ENCODE measurements at regions not wholly inside any gene's neighbourhood (a gene's known extent, or its start where the extent isn't known, plus 50 kb on each side); places are given as distances from the start of the nearest gene placed in this dataset.

- Histone ChIP-seq H2BK120ac (replicated peaks; ENCODE audit: low read depth, low read length) (no peak overlapping the region), H3K36me3 (ENCODE audit: control insufficient read depth in 2 of 4, insufficient read depth in 4 of 4, low read length in 3 of 4) (no peaks in the 10 kb centered on the region), H4K8ac (ENCODE audit: extremely low read depth, insufficient read depth, low read length) (no peak overlapping the region), H4K20me1 (replicated peaks in 1 of 2; ENCODE audit: control insufficient read depth in 1 of 2, insufficient read depth in 2 of 2, low read length in 2 of 2) (no peaks in the 10 kb centered on the region), H2AFZ (ENCODE audit: low read length) (no peak overlapping the region), H3K9ac (replicated peaks in 1 of 4; ENCODE audit: extremely low read depth in 1 of 4, low read depth in 3 of 4, low read length in 3 of 4) (no peak overlapping the region), H2BK12ac (ENCODE audit: low read depth, low read length) (no peak overlapping the region), H3K4me2 (ENCODE audit: insufficient read depth in 1 of 2, low read depth in 2 of 2, low read length in 2 of 2) (no peak overlapping the region), H3K18ac (ENCODE audit: extremely low read depth, low read length) (no peak overlapping the region), H3K4ac (replicated peaks; ENCODE audit: insufficient read length, low read depth, low read length) (no peak overlapping the region), H3K4me1 (replicated peaks in 1 of 4; ENCODE audit: control insufficient read depth in 3 of 4, insufficient read depth in 4 of 4, low read length in 3 of 4) (peaks cover 0 to 4% (median 0%) of the 10 kb centered on the region in 4 experiments; a peak in 1 of 7 replicates), H3K27me3 (replicated peaks in 1 of 4; ENCODE audit: control insufficient read depth in 3 of 4, extremely low read depth in 1 of 4, insufficient read depth in 3 of 4, low read length in 3 of 4) (no peaks in the 10 kb centered on the region), H3K56ac (replicated peaks; ENCODE audit: insufficient read length, low read depth, low read length) (no peak overlapping the region), H2BK20ac (ENCODE audit: low read length) (no peak overlapping the region), H3K79me2 (ENCODE audit: control insufficient read depth in 1 of 2, insufficient read depth in 2 of 2, low read length in 2 of 2) (no peaks in the 10 kb centered on the region), H3K79me1 (ENCODE audit: low read depth, low read length) (no peaks in the 10 kb centered on the region), H2BK15ac (ENCODE audit: low read length) (no peak overlapping the region), H3K14ac (ENCODE audit: insufficient read length) (no peak overlapping the region), H4K91ac (replicated peaks; ENCODE audit: insufficient read length, low read length) (no peak overlapping the region), H2AK5ac (ENCODE audit: low read depth, low read length) (no peak overlapping the region), H3K9me3 (ENCODE audit: insufficient read depth in 2 of 2, low read depth in 1 of 2, low read length in 1 of 2) (no peaks in the 10 kb centered on the region), H3K4me3 (ENCODE audit: extremely low read depth in 1 of 4, insufficient read depth in 2 of 4, low read depth in 3 of 4, low read length in 4 of 4) (no peak overlapping the region), H3K23me2 (ENCODE audit: low read depth, low read length) (no peaks in the 10 kb centered on the region), H2BK5ac (ENCODE audit: low read depth, low read length) (no peak overlapping the region), H3K27ac (ENCODE audit: low read depth, low read length) (no peak overlapping the region), H3K23ac (ENCODE audit: insufficient read length) (no peak overlapping the region), H4K5ac (ENCODE audit: insufficient read length, low read depth, low read length) (no peak overlapping the region)
- no peak for FAIRE-seq
- TF ChIP-seq NANOG (IDR thresholded peaks at IDR 0.05; ENCODE audit: insufficient read depth, low read depth, low read length, poor library complexity, severe bottlenecking), result no peak
- TF ChIP-seq TBP (IDR thresholded peaks at IDR 0.05; ENCODE audit: low read depth, low read length), result no peak
- TF ChIP-seq CHD2 (IDR thresholded peaks at IDR 0.05; ENCODE audit: low read length), result no peak
- TF ChIP-seq SP4 (IDR thresholded peaks at IDR 0.05; ENCODE audit: low read length), result no peak
- TF ChIP-seq PHF8 (conservative IDR thresholded peaks at IDR 0.05; ENCODE audit: low read depth, low read length), result no peak
- TF ChIP-seq EP300 (IDR thresholded peaks at IDR 0.05; ENCODE audit: borderline replicate concordance in 1 of 2, low read depth in 2 of 2, low read length in 2 of 2), result no peak
- TF ChIP-seq TAF7 (optimal IDR thresholded peaks at IDR 0.05; ENCODE audit: borderline replicate concordance, low read depth, low read length), result no peak
- no peak for TF ChIP-seq TEAD4 (IDR thresholded peaks at IDR 0.05; ENCODE audit: low read depth, low read length)
- no peak for TF ChIP-seq SUZ12 (IDR thresholded peaks at IDR 0.05; ENCODE audit: low read length)
- no peak for TF ChIP-seq BRCA1 (IDR thresholded peaks at IDR 0.05; ENCODE audit: low read depth, low read length)
- ChIA-PET POLR2A (ENCODE audit: partially characterized antibody) (no interaction called here), CTCF (ENCODE audit: partially characterized antibody) (interaction anchor here (1.1 to 1.6 kb wide), 2 partner anchors 47 to 59 kb away, joined by 3 read pairs; no protein-coding TSS in a partner anchor)
- WGBS, 2 experiments (ENCODE audit: extremely low coverage in 1 of 2, insufficient coverage in 1 of 2, insufficient read length in 1 of 2, insufficient replicate concordance in 2 of 2, low coverage in 1 of 2, low lambda C conversion rate in 2 of 2, missing lambda C conversion rate in 1 of 2), result 88% methylated on average over 1 of the region's 1 CpG; no CpG with 5 or more reads in 1 of the 2 experiments
- no peak for DNase-seq (ENCODE audit: low read depth in 1 of 2, low spot score in 2 of 2)
These were observed 60.3 kb upstream of the KCNK2 start for GRCh38 chr1:215022204-215022603.
